GM23338 (cell line): ENCODE measurements at regions not wholly inside any gene's neighbourhood (a gene's known extent, or its start where the extent isn't known, plus 50 kb on each side); places are given as distances from the start of the nearest gene placed in this dataset.

Experiments used
- ATAC-seq: fragments of 200-7000 bp; cut with Tn5 transposase; 3 replicates; pipeline ENCODE4 v1.9.1; 2020
- DNase-seq: peaks from one replicate; pipeline ENCODE4 v3.0.0-alpha.2; 2015; ENCODE audit warnings: low spot score
- H2AFZ ChIP-seq: fragments of 200-600 bp; sonication (generic); 2 replicates; pipeline ENCODE4 v1.8.0; 2016; ENCODE audit warnings: antibody characterized with exemption, mild to moderate bottlenecking, moderate library complexity
- H3F3A ChIP-seq: fragments of 200-600 bp; sonication (generic); replicated peaks from 2 replicates; pipeline ENCODE4 v1.8.0; 2017; ENCODE audit warnings: antibody characterized with exemption, mixed run types, low read depth
- H3K27ac ChIP-seq: fragments of 200-600 bp; sonication (generic); 2 replicates; pipeline ENCODE4 v1.6.1; 2016; ENCODE audit warnings: low read depth
- H3K27me3 ChIP-seq: fragments of 200-600 bp; sonication (generic); 2 replicates; pipeline ENCODE4 v1.8.0; 2016; ENCODE audit warnings: mild to moderate bottlenecking, mixed run types, moderate library complexity; ENCODE audit not compliant: insufficient read depth
- H3K36me3 ChIP-seq: fragments of 200-600 bp; sonication (generic); 2 replicates; pipeline ENCODE4 v1.8.0; 2016; ENCODE audit warnings: mild to moderate bottlenecking; ENCODE audit not compliant: insufficient read depth
- H3K4me1 ChIP-seq: fragments of 200-600 bp; sonication (generic); 2 replicates; pipeline ENCODE4 v1.8.0; 2016; ENCODE audit warnings: mild to moderate bottlenecking, moderate library complexity; ENCODE audit not compliant: insufficient read depth
- H3K4me2 ChIP-seq: fragments of 200-600 bp; sonication (generic); 2 replicates; pipeline ENCODE4 v1.7.1; 2017; ENCODE audit warnings: mixed run types
- H3K4me3 ChIP-seq: fragments of 200-600 bp; sonication (generic); 2 replicates; pipeline ENCODE4 v1.6.1; 2016; ENCODE audit warnings: mixed run types
- H3K79me2 ChIP-seq: fragments of 200-600 bp; sonication (generic); replicated peaks from 2 replicates; pipeline ENCODE4 v1.8.0; 2017; ENCODE audit warnings: mild to moderate bottlenecking; ENCODE audit not compliant: insufficient read depth
- H3K9me2 ChIP-seq: fragments of 200-600 bp; sonication (generic); 2 replicates; pipeline ENCODE4 v1.8.0; 2017; ENCODE audit not compliant: insufficient read depth
- H4K20me1 ChIP-seq: fragments of 200-600 bp; sonication (generic); replicated peaks from 2 replicates; pipeline ENCODE4 v1.8.0; 2017; ENCODE audit warnings: mild to moderate bottlenecking; ENCODE audit not compliant: insufficient read depth
- H3K27ac Mint-ChIP-seq: 2 replicates; pipeline ENCODE4 v1.8.0; 2020; ENCODE audit warnings: inconsistent platforms, mild to moderate bottlenecking, moderate library complexity, mixed read lengths
- H3K27me3 Mint-ChIP-seq: 3 replicates; pipeline ENCODE4 v1.8.0; 2022; ENCODE audit warnings: low read depth, mild to moderate bottlenecking, moderate library complexity, mixed read lengths, inconsistent platforms; ENCODE audit not compliant: insufficient read depth, poor library complexity
- H3K36me3 Mint-ChIP-seq: 3 replicates; pipeline ENCODE4 v1.8.0; 2021; ENCODE audit warnings: low read depth, mild to moderate bottlenecking, inconsistent platforms, moderate library complexity, mixed read lengths
- H3K4me1 Mint-ChIP-seq: 3 replicates; pipeline ENCODE4 v1.8.0; 2020; ENCODE audit warnings: mild to moderate bottlenecking, inconsistent platforms, mixed read lengths
- H3K4me3 Mint-ChIP-seq: 3 replicates; pipeline ENCODE4 v1.8.0; 2021; ENCODE audit warnings: moderate library complexity, mild to moderate bottlenecking, inconsistent platforms, mixed read lengths
- H3K9me3 Mint-ChIP-seq: 3 replicates; pipeline ENCODE4 v1.8.0; 2020; ENCODE audit warnings: moderate library complexity, mild to moderate bottlenecking, inconsistent platforms, mixed read lengths
- CREB1 ChIP-seq: fragments of 250-450 bp; sonication (Bioruptor Pico); IDR thresholded peaks from 2 replicates; pipeline ENCODE4 v1.5.0; 2020; ENCODE audit warnings: low read depth, mild to moderate bottlenecking, moderate library complexity
- EZH2 ChIP-seq: fragments of 200-600 bp; sonication (generic); IDR thresholded peaks from one replicate; pipeline ENCODE4 v1.8.0; 2017; ENCODE audit warnings: antibody characterized with exemption, mild to moderate bottlenecking, low read depth; ENCODE audit not compliant: unreplicated experiment
- EZH2phosphoT487 ChIP-seq: fragments of 200-600 bp; sonication (generic); IDR thresholded peaks from one replicate; pipeline ENCODE4 v1.8.1; 2018; ENCODE audit warnings: antibody characterized with exemption; ENCODE audit not compliant: unreplicated experiment
- JUNB ChIP-seq: IDR thresholded peaks from one replicate; pipeline ENCODE4 v1.6.1; 2016; ENCODE audit warnings: antibody characterized with exemption; ENCODE audit not compliant: unreplicated experiment
- NANOG ChIP-seq: IDR thresholded peaks from 2 replicates; pipeline ENCODE4 v1.6.1; 2016; ENCODE audit warnings: antibody characterized with exemption, borderline replicate concordance
- POLR2AphosphoS5 ChIP-seq: IDR thresholded peaks from 2 replicates; pipeline ENCODE4 v1.6.1; 2016; ENCODE audit warnings: antibody characterized with exemption, low read depth
- ZNF114 ChIP-seq: fragments of 250-450 bp; sonication (Bioruptor Pico); IDR thresholded peaks from 2 replicates; pipeline ENCODE4 v1.5.0; 2020; ENCODE audit warnings: mild to moderate bottlenecking, moderate library complexity
- ZNF331 ChIP-seq: fragments of 250-450 bp; sonication (Bioruptor Pico); IDR thresholded peaks from 2 replicates; pipeline ENCODE4 v1.5.0; 2020; ENCODE audit warnings: low read depth, mild to moderate bottlenecking, moderate library complexity
- ZNF462 ChIP-seq: fragments of 250-450 bp; sonication (Bioruptor Pico); IDR thresholded peaks from 2 replicates; pipeline ENCODE4 v1.5.0; 2020; ENCODE audit warnings: mild to moderate bottlenecking, moderate library complexity

- TF ChIP-seq EZH2phosphoT487 (no peak), ZNF462 (CRISPR knock-in tag) (no peak), ZNF114 (CRISPR knock-in tag) (no peak), ZNF331 (CRISPR knock-in tag) (no peak), JUNB (no peak), POLR2AphosphoS5 (no peak)
Observed at GRCh38 chr20:50438986-50439407, 71.2 kb upstream of the PTPN1 start (continued).

- no peaks in the 10 kb centered on the region for H3F3A ChIP-seq
- no peaks in the 10 kb centered on the region for H3K4me1 ChIP-seq
- H3K36me3 Mint-ChIP-seq: no peaks in the 10 kb centered on the region
- no peak overlapping the region for H3K4me2 ChIP-seq
- no peaks in the 10 kb centered on the region for H3K79me2 ChIP-seq
- no peaks in the 10 kb centered on the region for H4K20me1 ChIP-seq
- H3K4me1 Mint-ChIP-seq: no peaks in the 10 kb centered on the region; the same call in 1 of the 3 replicates
- no peak overlapping the region for H3K4me3 ChIP-seq
- DNase-seq (no peak), ATAC-seq (no peak)
- H3K4me3 Mint-ChIP-seq: no peak overlapping the region
- no peak overlapping the region for H3K27ac ChIP-seq
- H3K9me3 Mint-ChIP-seq: no peaks in the 10 kb centered on the region; the same call in 2 of the 3 replicates
- H2AFZ ChIP-seq: no peak overlapping the region
- peaks cover 2% of the 10 kb centered on the region for H3K27me3 Mint-ChIP-seq
- H3K27me3 ChIP-seq: no peaks in the 10 kb centered on the region
- no peak overlapping the region for H3K27ac Mint-ChIP-seq
- no peaks in the 10 kb centered on the region for H3K36me3 ChIP-seq
- no peaks in the 10 kb centered on the region for H3K9me2 ChIP-seq
- no peak for TF ChIP-seq NANOG
- TF ChIP-seq EZH2phosphoT487: no peak
- no peak for TF ChIP-seq EZH2
- no peak for TF ChIP-seq CREB1
- TF ChIP-seq ZNF462 (CRISPR knock-in tag): no peak
- TF ChIP-seq POLR2AphosphoS5: no peak
Observed at GRCh38 chr20:50439539-50440453, 70.4 kb upstream of the PTPN1 start.
